Hepatocyte (in vitro differentiated cells): ENCODE measurements at regions not wholly inside any gene's neighbourhood (a gene's known extent, or its start where the extent isn't known, plus 50 kb on each side); places are given as distances from the start of the nearest gene placed in this dataset.

ENCODE experiments used
- DNase-seq: peaks from one replicate; pipeline ENCODE4 v3.0.0-alpha.2; 2016; ENCODE audit warnings: low spot score
- H2AFZ ChIP-seq: fragments of 200-600 bp; sonication (generic); 2 replicates; pipeline ENCODE4 v1.6.0; 2016; ENCODE audit warnings: antibody characterized with exemption, mild to moderate bottlenecking
- H3K27ac ChIP-seq: fragments of 200-600 bp; sonication (generic); 2 replicates; pipeline ENCODE4 v1.5.1; 2016; ENCODE audit warnings: mild to moderate bottlenecking
- H3K27me3 ChIP-seq: fragments of 200-600 bp; sonication (generic); 2 replicates; pipeline ENCODE4 v1.6.1; 2016
- H3K36me3 ChIP-seq: fragments of 200-600 bp; sonication (generic); replicated peaks from 2 replicates; pipeline ENCODE4 v1.5.1; 2016; ENCODE audit warnings: low read depth; ENCODE audit not compliant: insufficient read depth
- H3K4me1 ChIP-seq: fragments of 200-600 bp; sonication (generic); 2 replicates; pipeline ENCODE4 v1.5.1; 2016; ENCODE audit warnings: mild to moderate bottlenecking, moderate library complexity; ENCODE audit not compliant: insufficient read depth
- H3K4me2 ChIP-seq: fragments of 200-600 bp; sonication (generic); 2 replicates; pipeline ENCODE4 v1.6.0; 2016
- H3K4me3 ChIP-seq: fragments of 200-600 bp; sonication (generic); 2 replicates; pipeline ENCODE4 v1.5.1; 2016; ENCODE audit warnings: mild to moderate bottlenecking
- H3K79me2 ChIP-seq: fragments of 200-600 bp; sonication (generic); 2 replicates; pipeline ENCODE4 v1.6.0; 2017; ENCODE audit warnings: mild to moderate bottlenecking
- H3K9me2 ChIP-seq: fragments of 200-600 bp; sonication (generic); replicated peaks from 2 replicates; pipeline ENCODE4 v1.6.0; 2017; ENCODE audit warnings: mild to moderate bottlenecking; ENCODE audit not compliant: insufficient read depth
- H3K9me3 ChIP-seq: fragments of 200-600 bp; sonication (generic); 2 replicates; pipeline ENCODE4 v1.5.1; 2016; ENCODE audit warnings: low read depth, mild to moderate bottlenecking
- H4K20me1 ChIP-seq: fragments of 200-600 bp; sonication (generic); 2 replicates; pipeline ENCODE4 v1.6.0; 2016; ENCODE audit warnings: mild to moderate bottlenecking; ENCODE audit not compliant: insufficient read depth, poor library complexity, severe bottlenecking
- EZH2 ChIP-seq: fragments of 200-600 bp; sonication (generic); IDR thresholded peaks from 2 replicates; pipeline ENCODE4 v1.6.1; 2016; ENCODE audit warnings: antibody characterized with exemption, mild to moderate bottlenecking, borderline replicate concordance
- EZH2phosphoT487 ChIP-seq: fragments of 200-600 bp; sonication (generic); IDR thresholded peaks from one replicate; pipeline ENCODE4 v1.6.1; 2018; ENCODE audit warnings: antibody characterized with exemption, mild to moderate bottlenecking, low read depth, moderate library complexity; ENCODE audit not compliant: unreplicated experiment, severe bottlenecking
- WGBS: methylation state at CpG from one replicate; pipeline ENCODE4 v1.1.6; 2016; ENCODE audit warnings: low lambda C conversion rate; ENCODE audit errors: missing lambda C conversion rate; 5-methylcytosine and 5-hydroxymethylcytosine counted together
- TF ChIP-seq, protein P1 (sequence below): fragments of 200-600 bp; sonication (generic); IDR thresholded peaks from 2 replicates; pipeline ENCODE4 v1.5.1; 2016; ENCODE audit warnings: antibody characterized with exemption, mild to moderate bottlenecking; ENCODE audit not compliant: poor library complexity

- Histone ChIP-seq H3K4me1 (no peaks in the 10 kb centered on the region), H3K36me3 (no peaks in the 10 kb centered on the region), H3K4me2 (no peak overlapping the region), H2AFZ (no peak overlapping the region), H3K9me2 (no peaks in the 10 kb centered on the region), H3K27me3 (no peaks in the 10 kb centered on the region), H3K27ac (no peak overlapping the region), H4K20me1 (no peaks in the 10 kb centered on the region), H3K4me3 (no peak overlapping the region), H3K9me3 (no peaks in the 10 kb centered on the region), H3K79me2 (no peaks in the 10 kb centered on the region)
- no peak for DNase-seq
- no peak for TF ChIP-seq EZH2phosphoT487
- no peak for TF ChIP-seq EZH2
- TF ChIP-seq, protein P1, sequence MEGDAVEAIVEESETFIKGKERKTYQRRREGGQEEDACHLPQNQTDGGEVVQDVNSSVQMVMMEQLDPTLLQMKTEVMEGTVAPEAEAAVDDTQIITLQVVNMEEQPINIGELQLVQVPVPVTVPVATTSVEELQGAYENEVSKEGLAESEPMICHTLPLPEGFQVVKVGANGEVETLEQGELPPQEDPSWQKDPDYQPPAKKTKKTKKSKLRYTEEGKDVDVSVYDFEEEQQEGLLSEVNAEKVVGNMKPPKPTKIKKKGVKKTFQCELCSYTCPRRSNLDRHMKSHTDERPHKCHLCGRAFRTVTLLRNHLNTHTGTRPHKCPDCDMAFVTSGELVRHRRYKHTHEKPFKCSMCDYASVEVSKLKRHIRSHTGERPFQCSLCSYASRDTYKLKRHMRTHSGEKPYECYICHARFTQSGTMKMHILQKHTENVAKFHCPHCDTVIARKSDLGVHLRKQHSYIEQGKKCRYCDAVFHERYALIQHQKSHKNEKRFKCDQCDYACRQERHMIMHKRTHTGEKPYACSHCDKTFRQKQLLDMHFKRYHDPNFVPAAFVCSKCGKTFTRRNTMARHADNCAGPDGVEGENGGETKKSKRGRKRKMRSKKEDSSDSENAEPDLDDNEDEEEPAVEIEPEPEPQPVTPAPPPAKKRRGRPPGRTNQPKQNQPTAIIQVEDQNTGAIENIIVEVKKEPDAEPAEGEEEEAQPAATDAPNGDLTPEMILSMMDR: no peak
These were observed 102.5 kb upstream of the EEF2KMT start for GRCh38 chr16:5200123-5200522.

DNA sequence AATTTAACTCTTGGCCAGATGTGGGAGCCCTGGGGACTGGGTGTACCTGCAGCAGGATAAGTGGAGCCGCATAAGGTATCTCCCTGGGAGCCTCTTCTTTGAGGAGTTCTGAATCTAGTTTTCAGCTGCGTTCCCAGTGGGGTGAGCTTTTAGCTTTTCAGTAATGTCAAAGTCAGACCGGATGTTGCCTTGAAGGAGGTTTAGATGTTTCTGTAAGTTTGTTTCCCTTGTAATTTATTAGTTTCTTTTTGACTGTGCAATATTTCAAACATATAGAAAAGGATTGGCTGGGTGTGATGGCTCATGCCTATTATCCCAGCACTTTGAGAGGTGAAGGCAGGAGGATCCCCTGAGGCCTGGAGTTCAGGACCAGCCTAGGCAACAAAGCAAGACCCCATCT is 98.6 kb upstream of the EEF2KMT start:
- 90% methylated on average over 3 of the region's 3 CpGs for WGBS
- Histone ChIP-seq H3K9me2 (no peaks in the 10 kb centered on the region), H3K4me1 (no peaks in the 10 kb centered on the region), H2AFZ (no peak overlapping the region), H3K9me3 (no peaks in the 10 kb centered on the region), H3K79me2 (no peaks in the 10 kb centered on the region), H4K20me1 (no peaks in the 10 kb centered on the region), H3K4me2 (no peak overlapping the region), H3K4me3 (no peak overlapping the region), H3K36me3 (no peaks in the 10 kb centered on the region), H3K27me3 (no peaks in the 10 kb centered on the region), H3K27ac (no peak overlapping the region)
- no peak for DNase-seq
- TF ChIP-seq EZH2: no peak
- TF ChIP-seq, protein P1: no peak
- no peak for TF ChIP-seq EZH2phosphoT487

- Histone ChIP-seq H3K79me2 (no peaks in the 10 kb centered on the region), H3K4me3 (no peak overlapping the region), H4K20me1 (no peaks in the 10 kb centered on the region), H3K4me2 (no peak overlapping the region), H3K27ac (no peak overlapping the region), H3K4me1 (no peaks in the 10 kb centered on the region), H3K36me3 (no peaks in the 10 kb centered on the region), H2AFZ (no peak overlapping the region), H3K27me3 (no peaks in the 10 kb centered on the region), H3K9me2 (no peaks in the 10 kb centered on the region), H3K9me3 (no peaks in the 10 kb centered on the region)
- no peak for DNase-seq
- TF ChIP-seq EZH2 (no peak), EZH2phosphoT487 (no peak)
- TF ChIP-seq, protein P1: no peak
- WGBS: 62% methylated on average over 11 of the region's 11 CpGs
These were observed 96.3 kb upstream of the EEF2KMT start for GRCh38 chr16:5193861-5194260.

DNA sequence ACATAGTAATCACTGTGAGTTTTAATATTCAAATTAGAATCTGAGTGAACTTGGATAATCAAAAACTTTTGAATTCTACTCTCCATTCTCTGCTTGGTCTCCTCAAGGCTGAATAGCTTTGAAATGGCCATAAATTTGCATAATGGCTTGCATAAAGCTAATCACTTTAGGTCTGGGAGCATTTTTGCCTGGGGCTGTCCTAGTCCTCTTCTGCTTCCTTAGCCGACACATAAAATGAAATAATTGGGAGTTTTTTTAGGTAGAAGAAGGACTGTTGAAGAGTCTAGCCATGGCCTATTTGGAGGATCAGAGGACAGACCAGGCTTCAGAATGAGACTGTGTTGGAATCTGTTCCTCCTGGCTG is 91.4 kb upstream of the EEF2KMT start:
- H3K36me3 ChIP-seq: no peaks in the 10 kb centered on the region
- no peak overlapping the region for H2AFZ ChIP-seq
- H4K20me1 ChIP-seq: no peaks in the 10 kb centered on the region
- no peak for DNase-seq
- no peak for TF ChIP-seq EZH2
- no peak for TF ChIP-seq EZH2phosphoT487
- TF ChIP-seq, protein P1: no peak
- no peak overlapping the region for H3K4me2 ChIP-seq
- H3K27me3 ChIP-seq: no peaks in the 10 kb centered on the region
- H3K4me3 ChIP-seq: no peak overlapping the region
- no peaks in the 10 kb centered on the region for H3K4me1 ChIP-seq
- peak overlapping the region; percentile 48 for H3K27ac ChIP-seq
- no peaks in the 10 kb centered on the region for H3K9me2 ChIP-seq
- no peaks in the 10 kb centered on the region for H3K79me2 ChIP-seq
- H3K9me3 ChIP-seq: no peaks in the 10 kb centered on the region
- WGBS: 59% methylated on average over 1 of the region's 1 CpG
